C4-2B (cell line): ENCODE measurements at regions not wholly inside any gene's neighbourhood (a gene's known extent, or its start where the extent isn't known, plus 50 kb on each side); places are given as distances from the start of the nearest gene placed in this dataset.
"Not testable (repeated sequence)": the region's sequence is repeated elsewhere in the genome, so short reads cannot be mapped to it uniquely, and the experiment has no call there.

ENCODE experiments used
- H3K27ac ChIP-seq: fragments of 450-650 bp; 2 replicates; pipeline ENCODE4 v1.5.1; 2017
- CTCF ChIP-seq: fragments of 450-650 bp; conservative IDR thresholded peaks from 2 replicates; pipeline ENCODE4 v1.5.1; 2017; ENCODE audit warnings: mild to moderate bottlenecking
- ZFX ChIP-seq: fragments of 450-650 bp; IDR thresholded peaks from 2 replicates; pipeline ENCODE4 v1.6.1; 2017

GRCh38 chr4:19492606-19493005, 759.1 kb upstream of the SLIT2 start:
- no peak overlapping the region for H3K27ac ChIP-seq
- TF ChIP-seq CTCF (no peak), ZFX (no peak)

- no peak overlapping the region for H3K27ac ChIP-seq
- peak; percentile 8; the same call in 1 of the 2 replicates for TF ChIP-seq CTCF
- TF ChIP-seq ZFX: no peak
Measured at GRCh38 chr4:19486400-19486799, 765.3 kb upstream of the SLIT2 start.

GRCh38 chr4:19478791-19479190, 772.9 kb upstream of the SLIT2 start:
- no peak overlapping the region for H3K27ac ChIP-seq
- TF ChIP-seq ZFX (no peak), CTCF (no peak)

GRCh38 chr4:19473569-19473968, 778.1 kb upstream of the SLIT2 start:
- TF ChIP-seq CTCF (no peak), ZFX (no peak)
- no peak overlapping the region for H3K27ac ChIP-seq

GRCh38 chr4:19472666-19473065, 779.0 kb upstream of the SLIT2 start:
- no peak overlapping the region for H3K27ac ChIP-seq
- no peak for TF ChIP-seq CTCF

- H3K27ac ChIP-seq: not testable (repeated sequence)
Measured at GRCh38 chr4:19470001-19470400, 781.7 kb upstream of the SLIT2 start.

- TF ChIP-seq CTCF: no peak
- TF ChIP-seq ZFX: no peak
- no peak overlapping the region for H3K27ac ChIP-seq
Measured at GRCh38 chr4:19462117-19462516, 789.6 kb upstream of the SLIT2 start.

GRCh38 chr4:19455850-19456602, 795.7 kb upstream of the SLIT2 start:
- TF ChIP-seq CTCF (no peak), ZFX (no peak)

More at GRCh38 chr4:19455850-19456602, 795.7 kb upstream of the SLIT2 start:
- peak overlapping the region; percentile 54 for H3K27ac ChIP-seq
